ENCODE measurements at regions not wholly inside any gene's neighbourhood (a gene's known extent, or its start where the extent isn't known, plus 50 kb on each side); places are given as distances from the start of the nearest gene placed in this dataset.

DNA sequence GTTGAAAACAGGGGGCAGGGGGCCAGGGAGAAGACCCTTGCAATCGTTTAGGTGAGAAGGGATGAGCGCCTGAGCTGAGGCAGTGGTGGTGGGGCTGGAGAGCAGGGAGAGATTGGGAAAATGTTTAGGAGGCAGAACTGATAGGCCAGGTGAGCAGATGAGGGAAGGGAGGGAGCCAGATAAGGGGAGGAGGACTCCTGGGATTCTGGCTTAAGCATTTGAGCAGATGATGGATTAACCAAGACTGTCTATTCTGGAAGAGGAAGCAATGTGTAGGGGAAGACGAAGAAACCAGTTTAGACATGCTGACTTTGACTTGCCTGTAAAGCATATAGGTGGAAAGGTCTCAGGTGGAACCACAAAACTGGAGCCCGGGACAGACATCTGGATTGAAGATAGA, 49.9 kb upstream of the ASPRV1 start:
- DNase-seq: no peak
- Histone ChIP-seq H3K27me3 (no peaks in the 10 kb centered on the region), H3K27ac (no peak overlapping the region), H3K4me1 (no peaks in the 10 kb centered on the region), H3K36me3 (no peaks in the 10 kb centered on the region), H3K9me3 (no peaks in the 10 kb centered on the region), H3K4me3 (no peak overlapping the region)
- no peak for TF ChIP-seq POLR2A (IDR thresholded peaks at IDR 0.05)
- TF ChIP-seq, protein P1, sequence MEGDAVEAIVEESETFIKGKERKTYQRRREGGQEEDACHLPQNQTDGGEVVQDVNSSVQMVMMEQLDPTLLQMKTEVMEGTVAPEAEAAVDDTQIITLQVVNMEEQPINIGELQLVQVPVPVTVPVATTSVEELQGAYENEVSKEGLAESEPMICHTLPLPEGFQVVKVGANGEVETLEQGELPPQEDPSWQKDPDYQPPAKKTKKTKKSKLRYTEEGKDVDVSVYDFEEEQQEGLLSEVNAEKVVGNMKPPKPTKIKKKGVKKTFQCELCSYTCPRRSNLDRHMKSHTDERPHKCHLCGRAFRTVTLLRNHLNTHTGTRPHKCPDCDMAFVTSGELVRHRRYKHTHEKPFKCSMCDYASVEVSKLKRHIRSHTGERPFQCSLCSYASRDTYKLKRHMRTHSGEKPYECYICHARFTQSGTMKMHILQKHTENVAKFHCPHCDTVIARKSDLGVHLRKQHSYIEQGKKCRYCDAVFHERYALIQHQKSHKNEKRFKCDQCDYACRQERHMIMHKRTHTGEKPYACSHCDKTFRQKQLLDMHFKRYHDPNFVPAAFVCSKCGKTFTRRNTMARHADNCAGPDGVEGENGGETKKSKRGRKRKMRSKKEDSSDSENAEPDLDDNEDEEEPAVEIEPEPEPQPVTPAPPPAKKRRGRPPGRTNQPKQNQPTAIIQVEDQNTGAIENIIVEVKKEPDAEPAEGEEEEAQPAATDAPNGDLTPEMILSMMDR (IDR thresholded peaks at IDR 0.05): no peak
- intact Hi-C loops (cut with DNase I; ENCODE audit: low total_unique reads): no loop called here

Measured in uterus (tissue), 3 donors.